Sciatic nerve (tissue), 2 donors: ENCODE measurements at regions not wholly inside any gene's neighbourhood (a gene's known extent, or its start where the extent isn't known, plus 50 kb on each side); places are given as distances from the start of the nearest gene placed in this dataset.
"Not testable (repeated sequence)": the region's sequence is repeated elsewhere in the genome, so short reads cannot be mapped to it uniquely, and the experiment has no call there.

Experiments
- ATAC-seq: fragments of 200-7000 bp; cut with Tn5 transposase; one replicate; pipeline ENCODE4 v1.9.1; 2020; ENCODE audit warnings: mild to moderate bottlenecking, moderate library complexity
- DNase-seq: peaks from one replicate; pipeline ENCODE4 v3.0.0-alpha.2; 2020; ENCODE audit warnings: low spot score
- intact Hi-C: fragments of 100-400 bp; cut with DNase I; formaldehyde crosslinking; loops from one replicate; pipeline ENCODE4 v1.14.2; 2022
- donor health status: DM: no; HTN: no; CAD: no.
- donor health status: DM: no; HTN: no; CAD: no.

DNA sequence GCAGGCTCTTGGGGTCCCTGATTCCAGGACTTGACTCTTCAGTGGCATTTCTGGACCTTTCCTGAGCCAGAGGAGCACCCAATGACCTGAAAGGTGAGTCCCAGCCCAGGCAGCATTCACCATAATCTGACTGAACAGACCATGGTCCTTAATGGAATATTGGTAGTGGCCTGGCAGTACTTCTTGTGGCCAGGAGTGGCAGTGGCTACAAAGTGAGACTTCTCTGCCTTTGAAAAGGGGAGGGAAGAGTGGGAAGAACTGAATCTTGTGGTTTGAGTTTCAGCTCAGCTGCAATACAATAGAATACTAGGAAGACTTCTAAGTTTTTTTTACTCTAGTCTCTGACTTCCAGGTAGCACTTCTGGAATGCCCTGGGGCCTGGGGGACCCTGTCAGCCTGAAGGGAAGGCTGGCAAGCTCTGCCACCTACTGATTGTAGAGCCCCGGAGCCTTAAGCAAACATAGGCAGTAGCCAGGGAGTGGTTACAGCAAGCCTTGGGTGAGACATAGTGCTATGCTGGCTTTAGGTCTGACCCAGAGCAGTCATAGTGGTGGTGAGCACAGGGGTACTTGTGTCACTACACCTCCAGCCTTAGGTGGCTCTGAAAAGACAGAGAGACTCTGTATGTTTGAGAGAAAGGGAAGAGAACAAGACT is 674.2 kb upstream of the MANEA start:
- ATAC-seq (no peak), DNase-seq (no peak)
- intact Hi-C loops = no loop called here

DNA sequence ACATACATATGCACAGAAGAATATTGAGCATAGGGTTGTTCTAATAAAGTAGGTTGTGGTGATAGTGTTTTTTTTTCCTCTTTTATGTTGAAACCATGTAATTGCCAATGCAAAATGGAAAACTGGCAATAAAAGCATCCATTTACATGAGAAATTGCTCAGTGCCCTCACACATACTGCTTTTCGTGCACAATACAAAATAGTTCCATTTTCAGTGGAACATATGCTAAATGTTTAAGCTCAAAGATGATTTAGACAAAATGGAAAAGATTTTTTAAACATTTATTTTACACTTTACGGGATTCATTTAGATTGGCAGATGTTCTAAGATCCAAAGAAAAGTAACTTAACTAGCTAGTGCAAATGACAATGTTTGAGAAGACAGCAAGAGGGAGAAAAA is 678.1 kb upstream of the MANEA start:
- ATAC-seq (no peak), DNase-seq (no peak)
- intact Hi-C loops = no loop called here

- no peak for ATAC-seq
- intact Hi-C loops = no loop called here
- no peak for DNase-seq
Measured at GRCh38 chr6:94894300-94894699, 683.0 kb upstream of the MANEA start.

DNA sequence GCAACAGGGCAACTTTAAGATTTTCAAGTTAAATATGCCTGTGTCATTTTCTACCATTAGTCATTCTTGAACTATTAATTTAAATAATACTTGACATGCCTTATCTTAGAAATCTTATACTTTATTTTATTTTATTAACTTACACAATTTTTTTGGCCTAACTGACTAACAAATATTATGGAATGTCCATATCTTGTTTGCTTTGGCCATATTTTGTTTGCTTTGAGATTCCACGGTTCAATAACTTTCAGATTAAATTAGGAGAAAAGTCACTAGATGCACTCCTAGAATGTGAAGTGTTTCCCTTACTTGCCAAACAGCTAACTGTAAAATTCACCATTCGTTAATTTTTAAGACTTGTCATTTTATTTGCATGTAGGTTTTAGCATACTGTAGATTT is 684.0 kb upstream of the MANEA start:
- ATAC-seq (no peak), DNase-seq (no peak)
- intact Hi-C loops = no loop called here

- intact Hi-C loops, ATAC-seq, DNase-seq: not testable (repeated sequence)
Measured at GRCh38 chr6:94873819-94874218, 703.5 kb upstream of the MANEA start.

DNA sequence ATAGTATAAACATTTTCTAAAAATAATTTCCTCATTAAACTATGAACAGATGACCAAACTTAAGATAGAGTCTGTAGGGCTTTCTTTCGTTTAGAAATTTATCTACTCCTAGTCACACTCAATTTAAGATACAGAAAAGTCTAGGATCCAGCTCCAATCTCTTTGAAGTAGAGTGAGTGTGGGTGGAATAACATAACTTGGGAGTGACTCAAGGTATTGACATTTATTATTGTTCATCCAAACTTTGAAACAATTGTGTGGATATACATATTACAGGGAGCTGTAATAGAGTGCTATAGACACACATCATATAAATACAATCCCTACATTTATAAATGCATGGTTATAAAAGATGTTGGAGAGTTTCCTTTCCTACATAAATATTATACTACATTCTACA is 715.2 kb upstream of the MANEA start:
- intact Hi-C loops = no loop called here
- DNase-seq (no peak), ATAC-seq (no peak)

DNA sequence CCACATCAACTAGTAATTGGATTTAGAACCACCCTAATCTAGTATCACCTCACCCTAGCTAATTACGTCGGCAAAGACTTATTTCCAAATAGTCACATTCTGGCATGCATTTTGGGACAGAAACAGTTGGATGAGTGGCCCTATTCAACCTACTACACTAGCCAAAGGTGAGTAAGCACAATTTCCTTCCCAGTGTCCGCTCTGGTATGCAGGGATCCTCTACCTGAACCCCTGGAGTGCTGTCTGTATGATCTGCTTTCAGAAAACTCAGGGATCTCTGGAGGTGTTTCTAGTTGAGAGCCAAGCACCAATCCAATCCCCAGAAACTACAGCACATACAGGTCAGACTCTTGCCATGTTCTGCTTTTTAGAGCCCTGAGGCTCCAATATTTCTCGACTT is 717.4 kb upstream of the MANEA start:
- intact Hi-C loops = no loop called here
- ATAC-seq (no peak), DNase-seq (no peak)

- ATAC-seq, DNase-seq, intact Hi-C loops: not testable (repeated sequence)
Measured at GRCh38 chr6:94856999-94857398, 720.3 kb upstream of the MANEA start.

GRCh38 chr6:94851329-94851728 is 726.0 kb upstream of the MANEA start:
- DNase-seq, ATAC-seq: not testable (repeated sequence)

DNA sequence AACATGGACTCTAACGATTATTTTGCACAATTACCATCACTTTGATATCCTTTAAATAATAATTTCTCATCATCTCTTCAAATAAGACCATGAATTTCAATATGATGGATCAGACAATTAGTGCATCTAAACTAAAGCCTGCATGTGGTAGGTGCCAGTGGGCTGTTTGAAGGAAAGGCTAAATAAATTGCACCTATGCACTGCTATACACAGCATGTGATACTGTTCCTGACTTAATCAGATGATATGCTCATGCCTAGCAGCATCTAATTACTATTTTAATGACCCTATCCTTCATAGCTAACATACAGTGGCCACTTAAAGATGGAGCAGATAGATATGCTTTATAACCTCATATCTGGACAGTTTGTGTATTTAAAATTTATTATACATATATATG is 731.6 kb upstream of the MANEA start:
- intact Hi-C loops = no loop called here
- no peak for DNase-seq
- no peak for ATAC-seq

More at GRCh38 chr6:94851329-94851728, 726.0 kb upstream of the MANEA start:
- intact Hi-C loops = not testable (repeated sequence)

- DNase-seq = no peak
- intact Hi-C loops = no loop called here
- ATAC-seq = no peak
Measured at GRCh38 chr6:94835264-94835663, 742.1 kb upstream of the MANEA start.

DNA sequence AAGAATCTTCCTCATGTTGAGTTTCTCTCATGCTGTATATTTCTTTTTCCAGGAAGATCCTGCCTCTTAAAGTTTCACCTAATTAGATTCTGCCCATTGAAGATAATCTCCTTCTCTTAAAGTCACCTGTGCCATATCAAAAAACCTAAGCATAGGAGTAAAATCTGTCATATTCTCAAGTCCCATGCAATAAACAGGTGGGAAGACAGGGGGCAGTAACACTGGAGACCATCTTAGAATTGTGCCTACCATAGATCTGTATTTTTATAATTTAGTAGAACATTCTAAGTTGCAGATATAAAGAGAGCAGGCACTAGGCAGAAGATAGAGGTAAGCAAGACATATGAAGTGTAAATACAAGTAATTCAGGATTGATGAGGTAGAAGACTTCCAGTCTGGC is 763.5 kb upstream of the MANEA start:
- ATAC-seq = no peak
- intact Hi-C loops = no loop called here
- DNase-seq = no peak

GRCh38 chr6:94801344-94801743 is 776.0 kb upstream of the MANEA start:
- intact Hi-C loops = no loop called here
- DNase-seq (no peak), ATAC-seq (no peak)

- no peak for ATAC-seq
- no peak for DNase-seq
- intact Hi-C loops = no loop called here
Measured at GRCh38 chr6:94785514-94785913, 791.8 kb upstream of the MANEA start.

DNA sequence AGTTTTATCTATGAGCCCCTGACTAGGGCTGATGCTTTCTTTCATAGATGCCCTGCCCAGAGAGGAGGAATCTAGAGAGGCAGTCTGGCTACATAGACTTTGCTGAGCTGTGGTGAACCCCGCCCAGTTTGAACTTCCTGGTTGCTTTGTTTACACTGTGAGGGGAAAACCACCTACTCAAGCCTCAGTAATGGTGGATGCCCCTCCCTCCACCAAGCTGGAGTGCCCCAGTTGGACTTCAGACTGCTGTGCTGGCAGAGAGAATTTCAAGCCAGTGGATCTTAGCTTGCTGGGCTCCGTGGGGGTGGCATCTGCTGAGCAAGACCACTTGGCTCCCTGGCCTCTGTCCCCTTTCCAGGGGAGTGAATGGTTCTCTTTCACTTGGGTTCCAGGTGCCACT is 792.3 kb upstream of the MANEA start:
- DNase-seq, intact Hi-C loops, ATAC-seq: not testable (repeated sequence)

DNA sequence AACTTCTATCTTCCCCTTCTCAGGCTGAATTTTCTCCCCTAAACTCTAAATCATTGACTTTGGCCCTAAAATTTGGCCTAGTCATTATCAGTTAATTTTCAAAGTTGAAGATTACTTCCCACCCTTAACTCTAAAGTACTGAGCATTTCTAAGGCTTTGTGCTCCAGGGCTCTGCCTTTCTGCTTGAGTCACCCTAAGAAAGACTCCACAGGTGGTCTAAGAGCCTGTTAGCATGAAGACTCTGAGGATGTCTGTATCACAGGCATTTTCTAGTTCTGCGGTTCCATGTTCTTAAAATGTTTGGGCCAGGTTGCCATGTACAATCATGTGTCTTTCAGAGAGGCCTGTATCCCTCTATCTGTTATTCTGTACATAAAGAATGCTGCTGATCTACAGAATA is 808.1 kb upstream of the MANEA start:
- ATAC-seq (no peak), DNase-seq (no peak)
- intact Hi-C loops = no loop called here

DNA sequence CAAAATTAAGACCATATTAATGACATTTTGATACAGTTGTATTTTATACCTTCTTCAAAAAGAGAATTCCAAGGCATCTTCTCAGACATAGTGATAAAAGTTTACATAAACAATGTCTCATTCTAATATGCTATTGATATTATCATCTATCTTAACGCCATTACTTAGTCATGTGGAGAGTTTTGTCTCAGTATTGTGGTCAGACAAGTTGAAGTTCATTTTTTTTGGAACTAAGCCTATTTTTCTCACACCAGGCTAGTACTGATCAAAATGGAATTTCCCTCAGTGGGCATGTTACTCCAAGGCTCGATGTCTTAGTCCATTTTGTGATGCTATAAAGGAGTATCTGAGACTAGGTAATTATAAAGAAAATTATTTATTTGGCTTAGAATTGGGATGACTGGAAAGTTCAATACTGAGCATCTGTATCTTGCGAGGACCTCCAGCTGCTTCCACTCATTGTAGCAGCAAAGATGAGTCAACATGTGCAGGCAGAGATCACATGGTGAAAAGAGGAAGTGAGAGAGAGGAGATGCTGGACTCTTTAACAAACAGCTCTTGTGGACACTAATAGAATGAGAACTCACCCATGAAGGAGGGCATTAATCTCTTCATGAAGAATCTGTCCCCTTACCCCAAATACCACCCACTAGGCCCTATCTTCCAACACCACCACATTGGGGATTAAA is 825.5 kb upstream of the MANEA start:
- ATAC-seq = no peak
- intact Hi-C loops = no loop called here
- no peak for DNase-seq

GRCh38 chr6:94736236-94736635 is 841.1 kb upstream of the MANEA start:
- ATAC-seq (no peak), DNase-seq (no peak)
- intact Hi-C loops = no loop called here

DNA sequence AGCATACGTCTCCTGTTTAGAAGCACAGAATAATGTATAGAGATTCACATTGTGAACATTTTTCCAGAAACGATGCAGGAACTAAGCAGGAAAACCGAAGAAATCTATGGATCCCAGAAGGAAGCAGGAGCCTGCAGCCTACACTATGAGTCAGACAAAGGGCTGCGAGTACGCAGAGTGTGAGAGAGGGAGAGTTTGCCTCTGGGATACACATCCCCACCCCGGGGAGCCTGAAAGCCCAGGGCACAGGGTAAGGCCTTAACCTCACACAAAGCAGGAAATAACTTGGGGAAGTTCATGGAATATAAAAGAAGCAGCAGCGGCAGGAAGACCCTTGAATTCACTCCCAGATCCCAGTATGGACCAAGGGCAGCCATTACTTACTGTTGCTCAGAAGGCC is 842.1 kb upstream of the MANEA start:
- intact Hi-C loops = no loop called here
- ATAC-seq (no peak), DNase-seq (no peak)

DNA sequence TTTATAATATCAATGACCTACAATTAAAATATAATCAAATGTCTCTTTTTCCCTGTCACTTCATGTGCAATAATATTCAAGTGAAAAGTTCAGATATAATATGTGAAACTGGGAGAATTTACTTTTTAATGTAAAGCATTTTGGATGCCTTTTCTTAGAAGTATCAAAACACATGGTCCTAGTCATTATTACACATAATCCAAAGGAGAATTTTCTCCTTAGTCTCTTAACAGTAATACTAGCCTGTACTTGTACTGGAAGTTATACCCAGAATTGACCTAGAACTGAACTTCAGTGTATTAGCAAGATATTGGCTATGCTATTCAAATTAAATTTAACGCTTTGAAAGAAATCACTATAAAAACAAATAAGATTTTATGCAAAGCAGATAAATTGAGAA is 842.6 kb upstream of the MANEA start:
- no peak for ATAC-seq
- no peak for DNase-seq
- intact Hi-C loops = no loop called here

DNA sequence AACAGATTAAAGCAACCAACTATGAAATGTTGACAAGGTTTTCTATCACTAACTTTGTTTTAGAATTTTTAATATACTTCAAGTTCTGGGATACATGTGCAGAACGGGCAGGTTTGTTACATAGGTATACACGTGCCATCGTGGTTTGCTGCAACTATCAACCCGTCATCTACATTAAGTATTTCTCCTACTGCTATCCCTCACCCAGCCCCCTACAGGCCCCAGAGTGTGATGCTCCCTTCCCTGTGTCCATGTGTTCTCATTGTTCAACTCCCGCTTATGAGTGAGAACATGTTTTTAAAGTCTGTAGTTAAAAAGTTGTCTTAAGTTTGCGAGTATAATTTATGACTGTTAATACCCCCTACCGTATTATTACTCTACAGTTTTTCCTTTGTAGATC is 844.3 kb upstream of the MANEA start:
- ATAC-seq (no peak), DNase-seq (no peak)
- intact Hi-C loops = no loop called here
